Bronchial epithelial cell (primary cell): ENCODE measurements at regions not wholly inside any gene's neighbourhood (a gene's known extent, or its start where the extent isn't known, plus 50 kb on each side); places are given as distances from the start of the nearest gene placed in this dataset.

Experiments used
- DNase-seq: peaks from one replicate; pipeline ENCODE4 v3.0.0-alpha.2; 2010; ENCODE audit warnings: low read depth
- FAIRE-seq: peaks from 2 replicates; lab custom pipeline; 2011; peaks lifted over from hg19 to GRCh38; lab: Jason Lieb, UNC
- H3K27me3 ChIP-seq: 2 replicates; pipeline ENCODE4 v1.5.1; 2011; ENCODE audit warnings: low read length; ENCODE audit not compliant: control insufficient read depth, insufficient read depth
- H3K36me3 ChIP-seq: 2 replicates; pipeline ENCODE4 v1.5.1; 2011; ENCODE audit warnings: low read length; ENCODE audit not compliant: control insufficient read depth, insufficient read depth
- H3K4me3 ChIP-seq: 2 replicates; pipeline ENCODE4 v1.5.1; 2011; ENCODE audit warnings: mild to moderate bottlenecking, low read depth, low read length, control low read depth
- TF ChIP-seq, protein P1 (sequence below): IDR thresholded peaks from 2 replicates; pipeline ENCODE4 v1.5.1; 2011; ENCODE audit warnings: mild to moderate bottlenecking, moderate library complexity, low read length, control low read depth, inconsistent platforms; ENCODE audit not compliant: insufficient read depth, severe bottlenecking

DNA sequence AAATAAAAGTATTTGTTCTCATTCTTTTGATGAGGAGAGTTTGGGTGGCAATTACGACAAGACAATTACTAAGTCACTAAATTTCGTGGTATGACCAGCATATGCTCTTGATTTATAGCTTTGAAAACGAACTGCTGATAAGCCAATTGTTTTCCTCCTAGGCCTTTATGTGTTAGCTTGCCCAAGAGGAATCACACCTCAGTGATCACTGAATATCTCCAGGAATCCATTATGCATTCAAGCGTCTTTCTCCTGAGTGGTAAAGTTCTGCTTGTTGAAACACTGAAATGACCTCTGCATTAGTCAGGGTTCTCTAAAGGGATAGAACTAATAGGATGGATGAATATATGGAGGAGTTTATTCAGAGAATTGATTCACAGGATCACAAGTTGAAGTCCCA lies 677.7 kb upstream of the MEF2C start:
- FAIRE-seq (no peak), DNase-seq (no peak)
- TF ChIP-seq, protein P1, sequence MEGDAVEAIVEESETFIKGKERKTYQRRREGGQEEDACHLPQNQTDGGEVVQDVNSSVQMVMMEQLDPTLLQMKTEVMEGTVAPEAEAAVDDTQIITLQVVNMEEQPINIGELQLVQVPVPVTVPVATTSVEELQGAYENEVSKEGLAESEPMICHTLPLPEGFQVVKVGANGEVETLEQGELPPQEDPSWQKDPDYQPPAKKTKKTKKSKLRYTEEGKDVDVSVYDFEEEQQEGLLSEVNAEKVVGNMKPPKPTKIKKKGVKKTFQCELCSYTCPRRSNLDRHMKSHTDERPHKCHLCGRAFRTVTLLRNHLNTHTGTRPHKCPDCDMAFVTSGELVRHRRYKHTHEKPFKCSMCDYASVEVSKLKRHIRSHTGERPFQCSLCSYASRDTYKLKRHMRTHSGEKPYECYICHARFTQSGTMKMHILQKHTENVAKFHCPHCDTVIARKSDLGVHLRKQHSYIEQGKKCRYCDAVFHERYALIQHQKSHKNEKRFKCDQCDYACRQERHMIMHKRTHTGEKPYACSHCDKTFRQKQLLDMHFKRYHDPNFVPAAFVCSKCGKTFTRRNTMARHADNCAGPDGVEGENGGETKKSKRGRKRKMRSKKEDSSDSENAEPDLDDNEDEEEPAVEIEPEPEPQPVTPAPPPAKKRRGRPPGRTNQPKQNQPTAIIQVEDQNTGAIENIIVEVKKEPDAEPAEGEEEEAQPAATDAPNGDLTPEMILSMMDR = no peak
- no peaks in the 10 kb centered on the region for H3K27me3 ChIP-seq
- H3K4me3 ChIP-seq = no peak overlapping the region
- H3K36me3 ChIP-seq = no peaks in the 10 kb centered on the region

DNA sequence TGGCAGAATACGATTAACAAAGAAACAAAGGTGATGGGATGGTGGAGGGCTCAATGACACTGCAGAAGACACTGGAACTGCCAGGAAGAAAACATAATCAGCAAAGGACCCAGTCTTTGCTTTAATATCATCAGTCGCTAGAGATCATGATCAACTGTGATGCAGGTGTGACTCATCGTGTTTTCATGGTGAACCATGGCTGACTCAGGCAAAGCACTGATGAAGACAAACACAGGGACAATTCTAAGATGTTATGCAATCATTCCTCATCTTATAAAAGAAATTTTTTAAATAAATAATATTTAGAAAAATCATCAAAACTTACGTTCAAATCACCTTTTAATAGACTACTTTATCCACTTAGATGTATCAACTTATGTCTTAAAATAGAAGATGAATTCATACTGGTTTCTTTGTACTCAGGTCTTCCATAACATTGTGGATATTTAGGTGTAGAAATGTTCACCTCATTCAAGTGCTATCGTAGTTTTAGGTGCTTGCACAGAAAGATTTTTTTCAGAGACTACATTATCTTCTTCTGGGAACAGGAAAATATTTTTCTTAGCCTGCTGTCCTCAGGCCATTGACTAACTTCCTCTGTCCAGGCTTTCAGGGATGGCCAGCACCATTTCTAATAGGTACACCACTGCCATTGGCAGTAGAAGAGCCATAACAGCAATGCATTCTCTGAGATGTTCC lies 673.4 kb upstream of the MEF2C start:
- no peak for FAIRE-seq

DNA sequence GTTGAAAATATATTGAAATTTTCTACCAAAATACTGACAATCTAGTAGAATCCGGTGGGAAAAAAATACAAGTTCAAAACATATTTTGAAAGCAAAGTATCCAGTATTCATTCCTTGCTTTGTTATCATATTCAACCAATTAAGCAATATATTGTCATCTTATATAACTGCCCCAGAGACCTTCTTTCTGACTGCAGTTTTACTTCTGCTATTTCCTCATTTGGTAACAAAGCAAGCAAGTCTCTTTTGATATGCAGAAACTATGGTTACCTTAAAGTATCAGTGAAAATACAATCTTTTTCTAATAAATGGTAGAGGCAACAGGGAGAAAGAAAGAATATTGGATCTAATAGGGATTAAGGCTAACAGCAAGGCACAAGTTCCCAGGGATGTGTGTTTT lies 663.7 kb upstream of the MEF2C start:
- no peak for FAIRE-seq
- Histone ChIP-seq H3K4me3 (no peak overlapping the region), H3K36me3 (no peaks in the 10 kb centered on the region), H3K27me3 (no peaks in the 10 kb centered on the region)
- DNase-seq = no peak
- TF ChIP-seq, protein P1 = no peak

More for the DNA sequence above, 673.4 kb upstream of the MEF2C start:
- Histone ChIP-seq H3K4me3 (no peak overlapping the region), H3K27me3 (no peaks in the 10 kb centered on the region), H3K36me3 (no peaks in the 10 kb centered on the region)
- TF ChIP-seq, protein P1 = no peak
- peak; percentile 96 for DNase-seq

DNA sequence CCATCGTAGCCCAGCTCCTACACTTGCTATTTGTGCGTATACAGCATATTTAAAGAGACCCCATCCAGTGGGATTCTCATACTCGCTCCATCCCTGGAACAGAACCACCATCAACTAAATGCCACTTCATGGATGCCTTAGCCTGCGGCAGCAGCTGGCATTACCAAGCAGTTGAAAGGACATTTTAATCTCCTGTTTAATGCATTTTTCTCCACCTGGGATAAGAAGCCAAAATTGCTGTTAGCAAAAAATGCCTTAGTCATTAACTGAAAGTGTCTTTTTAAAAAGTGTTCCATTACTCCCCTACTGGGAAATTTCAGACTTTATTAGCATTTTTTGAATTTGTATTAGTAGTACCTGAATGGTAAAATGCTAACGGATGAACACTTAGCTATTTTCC lies 662.6 kb upstream of the MEF2C start:
- TF ChIP-seq, protein P1 = no peak
- H3K27me3 ChIP-seq = no peaks in the 10 kb centered on the region
- H3K4me3 ChIP-seq = no peak overlapping the region
- FAIRE-seq (no peak), DNase-seq (no peak)
- no peaks in the 10 kb centered on the region for H3K36me3 ChIP-seq

DNA sequence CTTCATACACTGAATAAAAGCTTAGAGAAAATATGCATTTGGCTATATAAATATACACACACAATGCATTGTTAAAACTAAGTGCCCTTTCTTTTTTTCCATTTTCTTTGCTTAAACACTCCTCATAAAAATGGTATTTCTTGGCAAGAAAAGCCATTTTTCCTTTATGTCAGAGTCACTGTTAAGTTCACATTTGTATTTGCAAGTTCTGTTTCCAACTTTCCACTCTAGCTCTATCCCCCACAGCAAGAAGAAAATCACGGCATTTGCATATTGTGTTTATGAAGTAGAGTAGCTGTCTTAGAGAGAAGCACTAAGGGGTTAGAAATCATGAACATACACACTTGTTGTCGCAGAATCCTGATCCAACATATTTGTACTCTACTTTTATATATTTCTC lies 662.1 kb upstream of the MEF2C start:
- no peak for FAIRE-seq
- H3K4me3 ChIP-seq = no peak overlapping the region

More for the DNA sequence above, 662.1 kb upstream of the MEF2C start:
- H3K36me3 ChIP-seq = no peaks in the 10 kb centered on the region
- TF ChIP-seq, protein P1 = no peak
- H3K27me3 ChIP-seq = no peaks in the 10 kb centered on the region
- DNase-seq = no peak
